ENCODE measurements at regions not wholly inside any gene's neighbourhood (a gene's known extent, or its start where the extent isn't known, plus 50 kb on each side); places are given as distances from the start of the nearest gene placed in this dataset.

GRCh38 chr10:27433976-27434375 is 70.1 kb upstream of the RAB18 start:
- Histone ChIP-seq H3K36me3 (no peaks in the 10 kb centered on the region), H3K4me3 (no peak overlapping the region), H3K27ac (no peak overlapping the region), H3K4me1 (no peaks in the 10 kb centered on the region), H3K9me3 (no peaks in the 10 kb centered on the region), H3K27me3 (no peaks in the 10 kb centered on the region)
- no peak for TF ChIP-seq CTCF (IDR thresholded peaks at IDR 0.05)
- no peak for DNase-seq (ENCODE audit: low spot score)

DNA sequence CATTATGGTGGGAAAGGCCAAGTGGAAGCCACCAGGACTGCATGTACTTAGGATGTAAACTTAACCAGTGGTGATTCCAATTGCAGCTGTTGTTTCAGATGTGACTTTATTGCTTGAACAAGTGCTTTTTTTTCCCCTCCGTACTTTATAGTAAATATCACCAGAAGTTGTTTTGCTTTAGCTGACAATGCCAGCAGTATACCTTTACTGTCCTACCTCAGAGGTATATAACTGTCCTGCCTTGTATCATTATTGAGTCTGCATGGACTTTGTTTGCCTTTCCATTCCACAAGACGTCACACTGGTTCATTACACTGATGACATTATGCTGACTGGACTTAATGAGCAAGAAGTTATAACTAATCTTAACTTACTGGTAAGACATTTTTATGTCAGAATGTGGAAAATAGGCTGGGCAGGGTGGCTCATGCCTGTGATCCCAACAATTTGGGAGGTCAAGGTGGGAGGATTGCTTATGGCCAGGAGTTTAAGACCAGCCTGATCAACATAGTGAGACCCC is 77.1 kb upstream of the RAB18 start:
- H3K36me3 ChIP-seq: no peaks in the 10 kb centered on the region
- no peaks in the 10 kb centered on the region for H3K9me3 ChIP-seq
- H3K4me1 ChIP-seq: no peaks in the 10 kb centered on the region
- no peak for DNase-seq (ENCODE audit: low spot score)
- no peak overlapping the region for H3K27ac ChIP-seq
- no peaks in the 10 kb centered on the region for H3K27me3 ChIP-seq
- H3K4me3 ChIP-seq: no peak overlapping the region
- TF ChIP-seq CTCF (IDR thresholded peaks at IDR 0.05): no peak

DNA sequence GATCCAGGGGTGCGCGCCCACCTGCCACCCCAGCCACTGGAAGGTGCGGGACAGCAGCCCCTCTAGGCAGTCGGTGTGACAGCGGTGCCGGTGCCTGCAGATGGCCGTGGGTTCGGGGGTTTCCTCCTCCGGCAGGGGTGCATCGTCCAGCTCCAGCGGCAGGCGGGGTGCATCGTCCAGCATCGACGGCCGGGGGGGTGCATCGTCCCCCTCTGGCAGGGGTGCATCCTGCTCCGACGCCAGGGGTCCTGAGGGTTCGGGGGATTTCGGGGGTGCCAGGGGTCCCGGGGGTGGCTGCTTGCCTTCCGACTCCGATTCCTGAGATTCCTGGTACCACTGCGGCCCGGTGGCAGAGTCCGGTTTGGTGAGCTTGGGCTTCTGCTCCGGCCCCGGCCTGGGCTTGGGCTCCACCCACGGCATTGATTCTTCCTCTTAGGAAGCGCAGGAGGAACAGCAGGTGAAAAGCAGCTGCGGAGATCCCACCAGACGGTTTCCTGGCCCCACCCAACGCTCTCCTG is 90.2 kb upstream of the RAB18 start:
- H3K4me3 ChIP-seq: no peak overlapping the region
- no peak for TF ChIP-seq CTCF (IDR thresholded peaks at IDR 0.05)

DNA sequence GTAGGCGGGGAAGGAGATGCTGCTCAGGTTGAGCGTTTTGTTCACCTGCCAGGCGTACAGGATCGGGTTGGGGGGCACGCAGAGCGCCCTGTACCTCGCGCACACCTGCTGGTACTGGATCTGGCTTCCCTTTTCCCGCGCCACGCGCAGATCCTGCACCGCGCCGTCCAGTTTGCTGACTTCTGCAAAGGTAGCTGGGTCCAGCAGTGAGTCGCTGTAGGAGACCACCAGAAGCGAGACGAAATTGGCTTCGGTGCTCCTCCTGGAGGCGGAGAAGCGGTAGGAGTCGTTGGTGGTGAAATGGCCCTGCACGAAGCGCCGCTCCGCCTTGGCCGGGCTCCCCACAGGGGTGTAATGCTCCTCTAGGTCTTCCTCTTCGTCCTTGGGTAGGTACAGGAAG is 90.7 kb upstream of the RAB18 start:
- Histone ChIP-seq H3K27ac (no peak overlapping the region), H3K9me3 (peaks cover 0 to 3% of the 10 kb centered on the region in 2 donors), H3K27me3 (peaks cover 0 to 3% of the 10 kb centered on the region in 2 donors), H3K36me3 (no peaks in the 10 kb centered on the region), H3K4me3 (no peak overlapping the region), H3K4me1 (no peaks in the 10 kb centered on the region)
- DNase-seq (ENCODE audit: low spot score): no peak
- TF ChIP-seq CTCF (IDR thresholded peaks at IDR 0.05): no peak

More for the DNA sequence above, 90.2 kb upstream of the RAB18 start:
- Histone ChIP-seq H3K27ac (no peak overlapping the region), H3K4me1 (no peaks in the 10 kb centered on the region), H3K9me3 (peaks cover 0 to 3% of the 10 kb centered on the region in 2 donors), H3K27me3 (peaks cover 0 to 3% of the 10 kb centered on the region in 2 donors), H3K36me3 (no peaks in the 10 kb centered on the region)
- no peak for DNase-seq (ENCODE audit: low spot score)

DNA sequence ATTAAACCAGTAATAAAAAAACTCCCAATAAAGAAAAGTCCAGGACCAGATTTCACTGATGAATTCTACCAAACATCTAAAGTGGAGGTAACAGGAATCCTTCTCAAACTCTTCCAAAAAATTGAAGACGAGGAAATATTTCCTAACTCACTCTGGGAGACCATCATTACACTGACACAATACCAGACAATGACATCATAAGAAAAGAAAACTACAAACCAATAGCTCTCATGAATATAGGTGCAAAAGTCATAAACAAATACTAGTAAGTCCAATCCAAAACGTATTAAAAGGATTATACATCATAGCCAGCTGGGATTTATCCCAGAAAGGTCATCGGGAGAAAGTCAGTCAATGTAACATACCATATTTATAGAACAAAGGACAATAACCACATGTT is 94.0 kb upstream of the RAB18 start:
- Histone ChIP-seq H3K36me3 (no peaks in the 10 kb centered on the region), H3K27me3 (peaks cover 0 to 3% of the 10 kb centered on the region in 2 donors), H3K27ac (no peak overlapping the region), H3K4me3 (no peak overlapping the region), H3K4me1 (no peaks in the 10 kb centered on the region), H3K9me3 (no peaks in the 10 kb centered on the region)
- TF ChIP-seq CTCF (IDR thresholded peaks at IDR 0.05): no peak
- DNase-seq (ENCODE audit: low spot score): no peak

- no peak overlapping the region for H3K27ac ChIP-seq
- no peak for DNase-seq (ENCODE audit: low spot score)
- no peaks in the 10 kb centered on the region for H3K9me3 ChIP-seq
- H3K36me3 ChIP-seq: no peaks in the 10 kb centered on the region
- no peak overlapping the region for H3K4me3 ChIP-seq
- H3K4me1 ChIP-seq: no peaks in the 10 kb centered on the region
- no peaks in the 10 kb centered on the region for H3K27me3 ChIP-seq
- no peak for TF ChIP-seq CTCF (IDR thresholded peaks at IDR 0.05)
Measured at GRCh38 chr10:27407271-27407670, 96.8 kb upstream of the RAB18 start.

Measured in right atrium auricular region (tissue), 2 donors.